ENCODE measurements at regions not wholly inside any gene's neighbourhood (a gene's known extent, or its start where the extent isn't known, plus 50 kb on each side); places are given as distances from the start of the nearest gene placed in this dataset.

DNA sequence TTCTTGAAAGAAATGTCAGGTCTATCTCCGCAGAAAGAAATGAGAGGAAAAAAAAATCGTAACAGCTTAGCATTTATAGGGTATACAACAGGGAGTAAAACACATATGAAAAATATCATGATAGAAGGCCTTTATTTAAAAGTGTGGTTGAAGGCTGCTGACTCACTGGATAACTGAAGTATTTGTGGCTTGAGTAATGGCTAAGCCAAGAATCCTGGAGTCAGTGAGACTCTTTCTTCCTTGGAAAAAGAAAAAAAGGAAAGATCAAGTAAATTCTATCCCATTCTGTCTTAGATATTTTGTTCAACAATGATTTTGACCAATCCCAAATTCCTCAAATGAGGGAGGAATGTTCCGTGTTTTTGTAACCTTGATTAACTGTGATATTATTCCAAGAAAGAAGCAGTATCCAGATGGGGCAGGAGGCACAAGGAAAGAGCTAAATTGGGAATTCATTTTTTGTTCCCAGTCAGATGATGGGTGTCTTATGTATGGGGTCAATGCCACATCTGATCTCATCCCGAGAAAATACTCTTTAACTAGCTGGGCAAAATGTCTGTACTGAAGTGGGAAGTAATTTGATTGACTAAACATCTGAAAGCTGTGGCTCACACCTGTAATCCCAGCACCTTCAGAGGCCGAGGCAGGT, 64.3 kb upstream of the MYO10 start:
- Histone ChIP-seq H3K27ac (no peak overlapping the region), H3K27me3 (no peaks in the 10 kb centered on the region), H3K36me3 (no peaks in the 10 kb centered on the region), H3K4me3 (no peak overlapping the region), H3K4me1 (ENCODE audit: low read depth) (peaks cover 10% of the 10 kb centered on the region), H3K9me3 (ENCODE audit: low read depth) (no peaks in the 10 kb centered on the region)
- TF ChIP-seq, protein P1, sequence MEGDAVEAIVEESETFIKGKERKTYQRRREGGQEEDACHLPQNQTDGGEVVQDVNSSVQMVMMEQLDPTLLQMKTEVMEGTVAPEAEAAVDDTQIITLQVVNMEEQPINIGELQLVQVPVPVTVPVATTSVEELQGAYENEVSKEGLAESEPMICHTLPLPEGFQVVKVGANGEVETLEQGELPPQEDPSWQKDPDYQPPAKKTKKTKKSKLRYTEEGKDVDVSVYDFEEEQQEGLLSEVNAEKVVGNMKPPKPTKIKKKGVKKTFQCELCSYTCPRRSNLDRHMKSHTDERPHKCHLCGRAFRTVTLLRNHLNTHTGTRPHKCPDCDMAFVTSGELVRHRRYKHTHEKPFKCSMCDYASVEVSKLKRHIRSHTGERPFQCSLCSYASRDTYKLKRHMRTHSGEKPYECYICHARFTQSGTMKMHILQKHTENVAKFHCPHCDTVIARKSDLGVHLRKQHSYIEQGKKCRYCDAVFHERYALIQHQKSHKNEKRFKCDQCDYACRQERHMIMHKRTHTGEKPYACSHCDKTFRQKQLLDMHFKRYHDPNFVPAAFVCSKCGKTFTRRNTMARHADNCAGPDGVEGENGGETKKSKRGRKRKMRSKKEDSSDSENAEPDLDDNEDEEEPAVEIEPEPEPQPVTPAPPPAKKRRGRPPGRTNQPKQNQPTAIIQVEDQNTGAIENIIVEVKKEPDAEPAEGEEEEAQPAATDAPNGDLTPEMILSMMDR (IDR thresholded peaks at IDR 0.05; ENCODE audit: low read depth, low read length): no peak
- DNase-seq (ENCODE audit: low read depth in 1 of 2, low spot score in 1 of 2): peak in 1 of 2 donors; percentile 95

DNA sequence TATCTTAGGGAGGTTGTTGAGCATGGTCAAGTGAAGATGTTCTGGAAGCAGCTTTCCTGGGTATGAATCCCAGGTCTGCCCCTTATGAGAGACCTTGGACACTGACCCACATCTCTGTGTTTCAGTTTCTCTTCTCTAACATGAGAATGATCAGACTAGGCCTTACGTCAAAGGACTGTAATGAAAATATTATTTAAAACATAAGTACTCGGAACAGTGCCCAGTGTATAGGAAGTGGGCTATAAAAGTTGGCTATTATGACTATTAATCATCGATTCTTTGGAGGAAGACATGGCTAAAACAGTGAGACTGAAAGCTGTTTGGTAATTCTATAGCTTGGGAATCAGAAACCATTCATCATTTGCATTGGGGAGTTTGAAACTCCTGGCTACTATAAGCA, 65.3 kb upstream of the MYO10 start:
- no peak overlapping the region for H3K27ac ChIP-seq
- H3K36me3 ChIP-seq: no peaks in the 10 kb centered on the region
- TF ChIP-seq, protein P1 (IDR thresholded peaks at IDR 0.05; ENCODE audit: low read depth, low read length): no peak
- H3K4me3 ChIP-seq: no peak overlapping the region
- no peaks in the 10 kb centered on the region for H3K27me3 ChIP-seq
- peaks cover 4% of the 10 kb centered on the region for H3K4me1 ChIP-seq (ENCODE audit: low read depth)
- no peaks in the 10 kb centered on the region for H3K9me3 ChIP-seq (ENCODE audit: low read depth)
- DNase-seq (ENCODE audit: low read depth in 1 of 2, low spot score in 1 of 2): no peak

DNA sequence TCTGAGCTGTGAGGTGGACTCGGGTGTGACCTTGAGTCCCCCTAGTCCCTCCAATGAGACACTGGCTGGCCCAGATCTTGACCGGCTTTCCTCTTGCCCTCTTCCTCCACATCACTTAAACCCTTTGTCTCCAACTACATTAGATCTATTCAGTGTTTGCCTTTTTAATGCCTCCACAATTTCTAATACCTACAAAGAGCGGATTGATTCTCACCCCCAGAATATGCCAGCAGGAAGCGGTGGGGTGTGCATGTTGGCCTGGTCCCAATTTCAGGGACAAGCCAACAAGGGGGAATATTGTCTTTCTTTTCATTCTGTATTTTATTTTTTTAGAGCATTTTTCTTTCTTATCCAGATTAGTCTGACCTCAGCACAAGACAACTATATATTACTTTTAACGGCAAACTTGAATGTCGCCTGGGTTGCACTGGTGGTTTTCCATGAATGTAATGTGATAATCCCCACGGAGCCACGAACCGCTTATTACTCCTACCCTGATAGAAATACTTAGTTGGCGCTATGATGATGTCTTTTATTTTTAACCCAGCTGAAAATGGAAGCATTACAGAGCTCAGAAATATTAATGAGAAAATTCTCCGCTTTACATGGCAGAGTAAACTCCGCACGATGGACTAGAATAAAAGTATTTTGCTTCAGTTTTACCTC, 68.5 kb upstream of the MYO10 start:
- Histone ChIP-seq H3K27me3 (no peaks in the 10 kb centered on the region), H3K36me3 (no peaks in the 10 kb centered on the region), H3K4me3 (no peak overlapping the region), H3K4me1 (ENCODE audit: low read depth) (peaks cover 4% of the 10 kb centered on the region), H3K27ac (no peak overlapping the region), H3K9me3 (ENCODE audit: low read depth) (no peaks in the 10 kb centered on the region)
- TF ChIP-seq, protein P1 (IDR thresholded peaks at IDR 0.05; ENCODE audit: low read depth, low read length): no peak
- no peak for DNase-seq (ENCODE audit: low read depth in 1 of 2, low spot score in 1 of 2)

DNA sequence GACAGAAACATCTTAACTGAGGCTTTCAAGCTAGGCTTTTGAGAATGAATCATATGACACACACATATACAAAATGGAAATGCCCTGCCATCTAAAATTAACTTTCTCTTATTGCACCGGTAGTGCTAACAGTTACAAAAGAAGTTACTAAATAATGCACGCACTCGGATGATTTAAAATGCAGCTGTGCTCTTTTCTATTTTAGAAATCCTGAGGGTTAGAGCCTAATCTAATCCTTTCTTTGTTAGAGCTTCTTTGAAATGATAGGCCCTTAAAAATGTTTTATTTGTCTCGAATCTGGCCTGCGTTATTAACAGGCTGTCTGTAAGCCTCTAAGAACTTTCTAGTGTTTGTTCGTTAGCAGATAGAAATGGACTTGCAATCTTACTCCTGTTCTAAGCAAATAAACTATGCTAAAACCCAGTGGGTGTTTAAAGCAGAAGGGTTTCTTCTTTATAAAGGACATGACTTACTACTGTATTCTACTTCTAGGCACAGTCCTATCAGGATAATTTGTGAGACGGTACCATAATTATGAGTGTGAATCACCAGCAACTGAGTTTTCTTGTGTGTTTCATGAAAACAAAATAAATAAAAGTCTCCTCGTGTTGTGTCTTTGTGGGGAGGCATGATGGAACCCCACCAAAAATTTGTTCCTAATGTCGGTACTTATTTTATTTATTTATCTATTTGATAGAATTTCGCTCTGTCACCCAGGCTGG, 69.2 kb upstream of the MYO10 start:
- Histone ChIP-seq H3K9me3 (ENCODE audit: low read depth) (no peaks in the 10 kb centered on the region), H3K27me3 (no peaks in the 10 kb centered on the region), H3K36me3 (no peaks in the 10 kb centered on the region), H3K4me3 (no peak overlapping the region), H3K4me1 (ENCODE audit: low read depth) (peaks cover 4% of the 10 kb centered on the region), H3K27ac (no peak overlapping the region)
- DNase-seq (ENCODE audit: low read depth in 1 of 2, low spot score in 1 of 2): no peak
- TF ChIP-seq, protein P1 (IDR thresholded peaks at IDR 0.05; ENCODE audit: low read depth, low read length): no peak

DNA sequence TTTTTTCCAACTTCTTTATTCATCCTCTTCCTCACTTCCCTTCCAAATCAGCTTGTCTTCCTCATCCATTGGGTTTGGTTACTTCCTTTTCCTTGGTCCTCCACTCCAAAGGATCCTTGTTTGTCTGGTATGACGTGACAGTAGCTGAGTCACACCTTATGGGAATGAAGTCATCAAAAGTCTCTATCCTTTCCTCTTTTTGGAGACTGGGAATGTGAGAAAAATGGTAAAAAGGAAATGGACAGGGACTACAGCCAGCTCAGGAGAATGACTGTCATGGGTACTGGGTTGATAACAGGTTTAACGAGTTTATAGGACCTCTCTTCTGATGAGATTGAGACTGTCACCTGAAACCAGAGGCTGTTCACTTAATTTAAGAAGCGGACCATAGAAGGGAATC, 76.2 kb upstream of the MYO10 start:
- H3K9me3 ChIP-seq (ENCODE audit: low read depth): no peaks in the 10 kb centered on the region

More for the DNA sequence above, 76.2 kb upstream of the MYO10 start:
- Histone ChIP-seq H3K27ac (no peak overlapping the region), H3K4me1 (ENCODE audit: low read depth) (no peaks in the 10 kb centered on the region), H3K27me3 (no peaks in the 10 kb centered on the region), H3K36me3 (no peaks in the 10 kb centered on the region), H3K4me3 (no peak overlapping the region)
- TF ChIP-seq, protein P1 (IDR thresholded peaks at IDR 0.05; ENCODE audit: low read depth, low read length): no peak
- peak in 1 of 2 donors; percentile 23 for DNase-seq (ENCODE audit: low read depth in 1 of 2, low spot score in 1 of 2)

Measured in cardiac muscle cell (in vitro differentiated cells and primary cell).